ENCODE measurements at regions not wholly inside any gene's neighbourhood (a gene's known extent, or its start where the extent isn't known, plus 50 kb on each side); places are given as distances from the start of the nearest gene placed in this dataset.

- DNase-seq = no peak
Observed at GRCh38 chr5:156095709-156096241, 231.2 kb upstream of the SGCD start.

- DNase-seq = no peak
Observed at GRCh38 chr5:156096259-156096658, 230.7 kb upstream of the SGCD start.

- DNase-seq = no peak
Observed at GRCh38 chr5:156103155-156103885, 223.6 kb upstream of the SGCD start.

- no peak for DNase-seq
Observed at GRCh38 chr5:156109317-156110023, 217.5 kb upstream of the SGCD start.

GRCh38 chr5:156119692-156120091, 207.3 kb upstream of the SGCD start:
- DNase-seq = no peak

GRCh38 chr5:156120777-156121176, 206.2 kb upstream of the SGCD start:
- no peak for DNase-seq

- no peak for DNase-seq
Observed at GRCh38 chr5:156121234-156121633, 205.7 kb upstream of the SGCD start.

GRCh38 chr5:156121882-156122281, 205.1 kb upstream of the SGCD start:
- no peak for DNase-seq

GRCh38 chr5:156124708-156125107, 202.3 kb upstream of the SGCD start:
- DNase-seq = no peak

- DNase-seq = no peak
Observed at GRCh38 chr5:156125118-156125517, 201.8 kb upstream of the SGCD start.

GRCh38 chr5:156126716-156127115, 200.2 kb upstream of the SGCD start:
- DNase-seq = no peak

- DNase-seq = no peak
Observed at GRCh38 chr5:156128026-156128425, 198.9 kb upstream of the SGCD start.

GRCh38 chr5:156134216-156134615, 192.7 kb upstream of the SGCD start:
- DNase-seq = no peak

GRCh38 chr5:156135531-156135930, 191.4 kb upstream of the SGCD start:
- no peak for DNase-seq

- DNase-seq = no peak
Observed at GRCh38 chr5:156137071-156137869, 189.7 kb upstream of the SGCD start.

GRCh38 chr5:156142867-156143266, 184.1 kb upstream of the SGCD start:
- DNase-seq = no peak

- no peak for DNase-seq
Observed at GRCh38 chr5:156147261-156147943, 179.6 kb upstream of the SGCD start.

GRCh38 chr5:156147944-156148285, 179.0 kb upstream of the SGCD start:
- DNase-seq = no peak

- DNase-seq = no peak
Observed at GRCh38 chr5:156148301-156148700, 178.7 kb upstream of the SGCD start.

GRCh38 chr5:156149213-156149612, 177.8 kb upstream of the SGCD start:
- no peak for DNase-seq

- no peak for DNase-seq
Observed at GRCh38 chr5:156153602-156154001, 173.4 kb upstream of the SGCD start.

- DNase-seq = no peak
Observed at GRCh38 chr5:156154757-156155156, 172.2 kb upstream of the SGCD start.

GRCh38 chr5:156155598-156155997, 171.4 kb upstream of the SGCD start:
- no peak for DNase-seq
